ENCODE measurements at regions not wholly inside any gene's neighbourhood (a gene's known extent, or its start where the extent isn't known, plus 50 kb on each side); places are given as distances from the start of the nearest gene placed in this dataset.
"Not testable (repeated sequence)": the region's sequence is repeated elsewhere in the genome, so short reads cannot be mapped to it uniquely, and the experiment has no call there.

GRCh38 chr1:147103416-147104155 is 68.7 kb downstream of the PRKAB2 start:
- DNase-seq = not testable (repeated sequence)

- DNase-seq = no peak
Observed at GRCh38 chr1:147099192-147099591, 73.1 kb downstream of the PRKAB2 start.

- DNase-seq = not testable (repeated sequence)
Observed at GRCh38 chr1:147098338-147098973, 73.8 kb downstream of the PRKAB2 start.

- no peak for DNase-seq
Observed at GRCh38 chr1:147095691-147096090, 76.6 kb downstream of the PRKAB2 start.

- no peak for DNase-seq
Observed at GRCh38 chr1:147091801-147092200, 80.5 kb downstream of the PRKAB2 start.

- DNase-seq = no peak
Observed at GRCh38 chr1:147089457-147089856, 82.8 kb downstream of the PRKAB2 start.

- no peak for DNase-seq
Observed at GRCh38 chr1:147086129-147086528, 86.1 kb downstream of the PRKAB2 start.

GRCh38 chr1:147084273-147085096 is 87.8 kb downstream of the PRKAB2 start:
- DNase-seq = peak; percentile 72

- DNase-seq = no peak
Observed at GRCh38 chr1:147083919-147084272, 88.4 kb downstream of the PRKAB2 start.

GRCh38 chr1:147080671-147081394 is 91.4 kb downstream of the PRKAB2 start:
- DNase-seq = no peak

- no peak for DNase-seq
Observed at GRCh38 chr1:147080006-147080661, 92.1 kb downstream of the PRKAB2 start.

- DNase-seq = no peak
Observed at GRCh38 chr1:147079400-147080005, 92.8 kb downstream of the PRKAB2 start.

- DNase-seq = no peak
Observed at GRCh38 chr1:147078606-147079399, 93.5 kb downstream of the PRKAB2 start.

- no peak for DNase-seq
Observed at GRCh38 chr1:147077936-147078605, 94.2 kb downstream of the PRKAB2 start.

- DNase-seq = no peak
Observed at GRCh38 chr1:147077523-147077922, 94.7 kb downstream of the PRKAB2 start.

GRCh38 chr1:147077081-147077480 is 95.2 kb downstream of the PRKAB2 start:
- no peak for DNase-seq

- no peak for DNase-seq
Observed at GRCh38 chr1:147076442-147076841, 95.8 kb downstream of the PRKAB2 start.

GRCh38 chr1:147072482-147073432 is 99.5 kb downstream of the PRKAB2 start:
- DNase-seq = no peak

- no peak for DNase-seq
Observed at GRCh38 chr1:147071142-147071541, 101.1 kb downstream of the PRKAB2 start.

Measured in activated T-cell treated with anti-CD3 and anti-CD28 coated beads for 4 hours (primary cell).